Activated CD8-positive, alpha-beta T cell treated with anti-CD3 and anti-CD28 coated beads for 36 hours (primary cell): ENCODE measurements at regions not wholly inside any gene's neighbourhood (a gene's known extent, or its start where the extent isn't known, plus 50 kb on each side); places are given as distances from the start of the nearest gene placed in this dataset.

ENCODE experiments used
- ATAC-seq: fragments of 200-7000 bp; cut with Tn5 transposase; one replicate; pipeline ENCODE4 v1.10.0; 2021; ENCODE audit warnings: mild to moderate bottlenecking, moderate library complexity
- CTCF ChIA-PET: fragments of 350-600 bp; sonication (Branson Sonifier 250); formaldehyde crosslinking; loops from one replicate; lab custom pipeline; 2021; ENCODE audit warnings: antibody characterized with exemption; lab: Charles Lee
- POLR2A ChIA-PET: fragments of 350-600 bp; sonication (Branson Sonifier 250); formaldehyde crosslinking; loops from one replicate; lab custom pipeline; 2021; ENCODE audit warnings: antibody characterized with exemption; lab: Charles Lee
- DNase-seq: peaks from one replicate; pipeline ENCODE4 v3.0.0-alpha.2; 2020
- H3K27ac Mint-ChIP-seq: one replicate; pipeline ENCODE4 v1.8.0; 2021; ENCODE audit warnings: mild to moderate bottlenecking, mixed read lengths
- H3K27me3 Mint-ChIP-seq: one replicate; pipeline ENCODE4 v1.8.0; 2021; ENCODE audit warnings: mixed read lengths
- H3K36me3 Mint-ChIP-seq: one replicate; pipeline ENCODE4 v1.8.0; 2021; ENCODE audit warnings: low read depth, mixed read lengths
- H3K4me1 Mint-ChIP-seq: one replicate; pipeline ENCODE4 v1.8.0; 2021; ENCODE audit warnings: low read depth, mixed read lengths
- H3K4me3 Mint-ChIP-seq: one replicate; pipeline ENCODE4 v1.8.0; 2021; ENCODE audit warnings: mild to moderate bottlenecking, moderate library complexity, mixed read lengths
- H3K9me3 Mint-ChIP-seq: one replicate; pipeline ENCODE4 v1.8.0; 2021; ENCODE audit warnings: mixed read lengths
- intact Hi-C: fragments of 100-400 bp; cut with micrococcal nuclease; formaldehyde crosslinking; loops from one replicate; pipeline ENCODE4 v1.10.0; 2022
- TF ChIP-seq, protein P1 (sequence below): fragments of 200-600 bp; IDR thresholded peaks from one replicate; pipeline ENCODE4 v1.8.0; 2022; ENCODE audit warnings: antibody characterized with exemption, mild to moderate bottlenecking

DNA sequence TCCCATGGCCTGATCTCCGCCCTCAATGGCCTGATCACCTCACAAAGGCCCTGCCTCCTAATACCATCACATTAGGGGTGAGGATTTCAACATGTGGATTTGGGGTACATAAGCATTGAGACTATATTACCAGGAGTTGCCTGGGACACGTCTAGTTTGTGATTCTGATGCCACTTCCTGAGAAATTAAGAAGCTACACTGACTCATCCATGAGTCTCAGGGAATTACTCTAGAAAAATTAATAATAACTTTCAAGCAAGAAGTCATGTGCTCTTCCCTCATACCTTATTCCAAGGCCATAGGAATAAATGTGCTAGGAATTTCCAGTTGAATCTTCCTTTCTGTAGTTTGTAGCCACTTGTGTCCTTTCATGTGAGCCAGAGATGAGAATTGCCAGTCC, 519.3 kb upstream of the MKI67 start:
- CTCF ChIA-PET = no interaction called here
- ATAC-seq (no peak), DNase-seq (no peak)
- H3K4me1 Mint-ChIP-seq = no peaks in the 10 kb centered on the region
- no peaks in the 10 kb centered on the region for H3K36me3 Mint-ChIP-seq
- no peaks in the 10 kb centered on the region for H3K27me3 Mint-ChIP-seq
- TF ChIP-seq, protein P1, sequence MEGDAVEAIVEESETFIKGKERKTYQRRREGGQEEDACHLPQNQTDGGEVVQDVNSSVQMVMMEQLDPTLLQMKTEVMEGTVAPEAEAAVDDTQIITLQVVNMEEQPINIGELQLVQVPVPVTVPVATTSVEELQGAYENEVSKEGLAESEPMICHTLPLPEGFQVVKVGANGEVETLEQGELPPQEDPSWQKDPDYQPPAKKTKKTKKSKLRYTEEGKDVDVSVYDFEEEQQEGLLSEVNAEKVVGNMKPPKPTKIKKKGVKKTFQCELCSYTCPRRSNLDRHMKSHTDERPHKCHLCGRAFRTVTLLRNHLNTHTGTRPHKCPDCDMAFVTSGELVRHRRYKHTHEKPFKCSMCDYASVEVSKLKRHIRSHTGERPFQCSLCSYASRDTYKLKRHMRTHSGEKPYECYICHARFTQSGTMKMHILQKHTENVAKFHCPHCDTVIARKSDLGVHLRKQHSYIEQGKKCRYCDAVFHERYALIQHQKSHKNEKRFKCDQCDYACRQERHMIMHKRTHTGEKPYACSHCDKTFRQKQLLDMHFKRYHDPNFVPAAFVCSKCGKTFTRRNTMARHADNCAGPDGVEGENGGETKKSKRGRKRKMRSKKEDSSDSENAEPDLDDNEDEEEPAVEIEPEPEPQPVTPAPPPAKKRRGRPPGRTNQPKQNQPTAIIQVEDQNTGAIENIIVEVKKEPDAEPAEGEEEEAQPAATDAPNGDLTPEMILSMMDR = no peak
- no peak overlapping the region for H3K27ac Mint-ChIP-seq
- intact Hi-C loops = no loop called here
- POLR2A ChIA-PET = no interaction called here
- no peak overlapping the region for H3K4me3 Mint-ChIP-seq
- no peaks in the 10 kb centered on the region for H3K9me3 Mint-ChIP-seq

DNA sequence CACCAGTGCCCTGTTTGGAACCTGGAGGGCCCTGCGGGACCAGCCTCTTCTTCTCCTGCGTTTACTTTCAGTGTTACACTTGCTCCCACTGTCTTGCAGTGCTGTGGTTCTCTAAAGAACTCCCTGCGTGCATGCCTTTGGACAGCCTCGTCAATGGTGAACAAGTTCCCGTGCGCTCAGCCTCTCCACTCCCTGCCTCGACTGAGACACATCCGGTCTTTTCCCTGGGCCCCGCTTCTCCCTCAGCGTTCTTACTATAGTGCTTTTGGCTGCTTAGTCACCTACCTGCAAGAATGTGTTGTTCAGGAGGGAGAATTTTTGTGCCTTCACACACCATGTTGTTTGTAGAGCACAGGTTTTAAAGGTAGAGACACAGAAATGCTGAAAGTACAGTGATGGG, 520.7 kb upstream of the MKI67 start:
- DNase-seq (no peak), ATAC-seq (no peak)
- H3K27me3 Mint-ChIP-seq = no peaks in the 10 kb centered on the region
- POLR2A ChIA-PET = no interaction called here
- no peaks in the 10 kb centered on the region for H3K9me3 Mint-ChIP-seq
- no peak overlapping the region for H3K27ac Mint-ChIP-seq
- no peaks in the 10 kb centered on the region for H3K4me1 Mint-ChIP-seq
- intact Hi-C loops = no loop called here
- H3K4me3 Mint-ChIP-seq = no peak overlapping the region
- CTCF ChIA-PET = no interaction called here
- H3K36me3 Mint-ChIP-seq = no peaks in the 10 kb centered on the region
- TF ChIP-seq, protein P1 = no peak

DNA sequence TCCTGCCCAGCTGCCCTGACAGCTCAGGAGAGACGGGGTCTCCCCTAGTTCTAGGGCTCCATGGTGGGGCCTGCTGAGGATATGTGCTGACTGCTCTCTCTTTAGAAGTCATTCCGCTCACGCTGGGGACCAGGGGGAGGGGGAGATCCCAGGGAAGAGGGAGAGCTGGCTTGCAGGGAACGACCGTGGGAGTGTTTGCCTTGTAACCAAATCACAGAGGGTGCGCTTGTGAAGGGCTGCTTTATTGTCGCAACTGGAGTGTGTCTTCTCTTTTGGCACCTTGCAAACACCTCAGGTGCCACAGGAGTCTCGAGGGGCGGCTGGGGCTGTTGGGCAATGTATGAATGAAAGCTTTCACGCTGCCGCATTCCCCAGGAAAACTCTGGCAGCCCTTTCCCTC, 531.3 kb upstream of the MKI67 start:
- H3K27me3 Mint-ChIP-seq = peaks cover 3% of the 10 kb centered on the region
- no peak for ATAC-seq
- no peaks in the 10 kb centered on the region for H3K4me1 Mint-ChIP-seq
- DNase-seq = no peak
- ChIA-PET CTCF (no interaction called here), POLR2A (no interaction called here)
- no peaks in the 10 kb centered on the region for H3K9me3 Mint-ChIP-seq
- no peak overlapping the region for H3K4me3 Mint-ChIP-seq
- TF ChIP-seq, protein P1 = no peak
- H3K27ac Mint-ChIP-seq = no peak overlapping the region
- H3K36me3 Mint-ChIP-seq = no peaks in the 10 kb centered on the region
- intact Hi-C loops = no loop called here

DNA sequence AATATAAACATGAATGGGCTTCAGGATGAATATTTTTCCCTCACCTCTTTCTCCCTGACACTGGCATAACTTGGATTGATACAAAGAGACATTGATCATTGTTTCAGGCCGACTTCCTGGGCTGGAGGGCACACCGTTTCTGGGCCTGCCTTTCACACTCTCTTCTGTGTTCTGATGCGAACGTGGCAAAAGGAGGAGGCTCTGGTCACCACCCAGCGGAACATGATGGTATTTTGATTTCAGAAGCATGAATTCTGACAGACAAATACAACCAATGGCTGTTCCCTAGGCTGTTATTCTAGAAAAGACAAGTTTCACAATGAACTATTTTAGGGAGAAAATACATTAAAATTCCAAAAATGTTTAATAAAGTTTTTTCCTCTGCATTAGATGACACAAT, 534.5 kb upstream of the MKI67 start:
- Mint-ChIP-seq H3K36me3 (no peaks in the 10 kb centered on the region), H3K4me3 (no peak overlapping the region), H3K9me3 (no peaks in the 10 kb centered on the region), H3K27me3 (peaks cover 3% of the 10 kb centered on the region), H3K27ac (no peak overlapping the region), H3K4me1 (no peaks in the 10 kb centered on the region)
- DNase-seq (no peak), ATAC-seq (no peak)
- TF ChIP-seq, protein P1 = no peak
- intact Hi-C loops = no loop called here
- ChIA-PET POLR2A (no interaction called here), CTCF (no interaction called here)

DNA sequence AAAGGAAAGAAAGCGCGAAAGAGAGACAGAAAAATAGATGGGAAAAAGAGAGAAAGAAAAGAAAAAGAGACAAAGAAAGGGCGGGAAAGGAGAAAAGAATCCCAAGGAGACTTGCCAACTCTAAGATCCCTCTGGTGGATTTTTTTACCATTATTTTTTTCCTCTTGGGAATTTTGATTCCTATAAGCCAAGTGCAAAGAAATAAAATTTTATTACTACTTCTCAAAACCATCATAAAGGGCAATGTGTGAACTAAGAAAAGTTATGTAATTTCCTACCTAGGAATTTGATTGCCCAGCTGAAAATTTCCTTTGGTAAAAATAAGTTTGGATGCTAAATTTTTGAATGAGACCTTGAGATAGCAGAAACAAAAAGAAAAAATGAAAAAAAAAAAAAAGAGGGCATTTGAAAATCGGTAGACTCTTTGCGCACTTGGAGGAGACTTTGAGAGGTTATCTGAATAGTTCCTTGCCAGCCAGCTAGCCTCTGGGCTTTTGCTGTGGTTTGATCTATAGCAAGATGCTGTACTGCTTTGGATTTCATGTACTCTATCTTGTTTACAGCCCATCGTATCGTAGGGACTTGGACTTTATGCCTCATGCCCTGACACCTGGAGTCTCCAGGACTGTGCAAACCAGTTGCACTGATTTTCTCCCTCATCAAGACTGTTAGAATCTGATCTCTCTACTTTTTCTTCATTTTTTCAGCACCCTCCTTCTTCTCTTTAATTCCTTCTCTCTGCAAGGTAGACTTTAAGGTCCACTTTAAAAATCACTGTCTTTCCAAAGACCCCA, 535.4 kb upstream of the MKI67 start:
- Mint-ChIP-seq H3K27ac (no peak overlapping the region), H3K27me3 (peaks cover 3% of the 10 kb centered on the region), H3K4me3 (no peak overlapping the region), H3K36me3 (no peaks in the 10 kb centered on the region), H3K4me1 (no peaks in the 10 kb centered on the region), H3K9me3 (no peaks in the 10 kb centered on the region)
- TF ChIP-seq, protein P1 = no peak
- DNase-seq (no peak), ATAC-seq (no peak)
- intact Hi-C loops = no loop called here
- CTCF ChIA-PET = no interaction called here
- POLR2A ChIA-PET = no interaction called here
